ENCODE measurements at regions not wholly inside any gene's neighbourhood (a gene's known extent, or its start where the extent isn't known, plus 50 kb on each side); places are given as distances from the start of the nearest gene placed in this dataset.

GRCh38 chr3:110530902-110531301, 540.7 kb upstream of the NECTIN3 start:
- Histone ChIP-seq H4K20me1 (ENCODE audit: insufficient read depth) (no peaks in the 10 kb centered on the region), H3K9ac (ENCODE audit: low read length) (no peak overlapping the region), H3F3A (ENCODE audit: insufficient read depth, low read length, poor library complexity, severe bottlenecking) (no peaks in the 10 kb centered on the region), H3K27ac (ENCODE audit: low read length) (no peak overlapping the region), H3K27me3 (ENCODE audit: insufficient read depth, low read depth, low read length) (no peaks in the 10 kb centered on the region), H3K9me2 (ENCODE audit: insufficient read depth, low read length) (no peaks in the 10 kb centered on the region), H2AFZ (ENCODE audit: low read depth, low read length) (no peak overlapping the region), H3K36me3 (ENCODE audit: insufficient read depth, low read length) (no peaks in the 10 kb centered on the region), H3K4me3 (ENCODE audit: low read length) (no peak overlapping the region), H3K79me2 (replicated peaks; ENCODE audit: insufficient read depth, low read length) (no peaks in the 10 kb centered on the region), H3K9me3 (ENCODE audit: low read length) (no peaks in the 10 kb centered on the region), H3K4me2 (ENCODE audit: low read length) (no peak overlapping the region)
- TF ChIP-seq MXI1 (conservative IDR thresholded peaks at IDR 0.05; ENCODE audit: poor library complexity, severe bottlenecking) (no peak), REST (IDR thresholded peaks at IDR 0.05; ENCODE audit: borderline replicate concordance) (no peak), EP300 (conservative IDR thresholded peaks at IDR 0.05; ENCODE audit: poor library complexity, severe bottlenecking) (no peak), POLR2AphosphoS5 (IDR thresholded peaks at IDR 0.05) (no peak), SMC3 (conservative IDR thresholded peaks at IDR 0.05; ENCODE audit: poor library complexity) (no peak), RAD21 (conservative IDR thresholded peaks at IDR 0.05) (no peak), EZH2 (IDR thresholded peaks at IDR 0.05; ENCODE audit: borderline replicate concordance, insufficient read depth, low read length, poor library complexity, severe bottlenecking) (no peak), CTCF (IDR thresholded peaks at IDR 0.05; ENCODE audit: poor library complexity, severe bottlenecking) (no peak), TAF1 (IDR thresholded peaks at IDR 0.05; ENCODE audit: low read depth) (no peak)

- Histone ChIP-seq H3K9ac (ENCODE audit: low read length) (no peak overlapping the region), H3K9me3 (ENCODE audit: low read length) (no peaks in the 10 kb centered on the region), H3K4me2 (ENCODE audit: low read length) (no peak overlapping the region), H3K79me2 (replicated peaks; ENCODE audit: insufficient read depth, low read length) (no peaks in the 10 kb centered on the region), H3F3A (ENCODE audit: insufficient read depth, low read length, poor library complexity, severe bottlenecking) (no peaks in the 10 kb centered on the region), H4K20me1 (ENCODE audit: insufficient read depth) (no peaks in the 10 kb centered on the region), H2AFZ (ENCODE audit: low read depth, low read length) (no peak overlapping the region), H3K36me3 (ENCODE audit: insufficient read depth, low read length) (no peaks in the 10 kb centered on the region), H3K4me3 (ENCODE audit: low read length) (no peak overlapping the region), H3K27me3 (ENCODE audit: insufficient read depth, low read depth, low read length) (no peaks in the 10 kb centered on the region), H3K9me2 (ENCODE audit: insufficient read depth, low read length) (no peaks in the 10 kb centered on the region), H3K27ac (ENCODE audit: low read length) (no peak overlapping the region)
- TF ChIP-seq TAF1 (IDR thresholded peaks at IDR 0.05; ENCODE audit: low read depth) (no peak), EZH2 (IDR thresholded peaks at IDR 0.05; ENCODE audit: borderline replicate concordance, insufficient read depth, low read length, poor library complexity, severe bottlenecking) (no peak), EP300 (conservative IDR thresholded peaks at IDR 0.05; ENCODE audit: poor library complexity, severe bottlenecking) (no peak), POLR2AphosphoS5 (IDR thresholded peaks at IDR 0.05) (no peak), CTCF (IDR thresholded peaks at IDR 0.05; ENCODE audit: poor library complexity, severe bottlenecking) (no peak), MXI1 (conservative IDR thresholded peaks at IDR 0.05; ENCODE audit: poor library complexity, severe bottlenecking) (no peak), REST (IDR thresholded peaks at IDR 0.05; ENCODE audit: borderline replicate concordance) (no peak), RAD21 (conservative IDR thresholded peaks at IDR 0.05) (no peak), SMC3 (conservative IDR thresholded peaks at IDR 0.05; ENCODE audit: poor library complexity) (no peak)
These were observed 538.5 kb upstream of the NECTIN3 start for GRCh38 chr3:110533089-110533488.
